NCI-H1930 (cell line): ENCODE measurements at regions not wholly inside any gene's neighbourhood (a gene's known extent, or its start where the extent isn't known, plus 50 kb on each side); places are given as distances from the start of the nearest gene placed in this dataset.
"Not testable (repeated sequence)": the region's sequence is repeated elsewhere in the genome, so short reads cannot be mapped to it uniquely, and the experiment has no call there.

Experiments used
- DNase-seq, 2 experiments: peaks; one replicate each; lab custom pipeline; 2025; lab: John Stamatoyannopoulos, UW

DNA sequence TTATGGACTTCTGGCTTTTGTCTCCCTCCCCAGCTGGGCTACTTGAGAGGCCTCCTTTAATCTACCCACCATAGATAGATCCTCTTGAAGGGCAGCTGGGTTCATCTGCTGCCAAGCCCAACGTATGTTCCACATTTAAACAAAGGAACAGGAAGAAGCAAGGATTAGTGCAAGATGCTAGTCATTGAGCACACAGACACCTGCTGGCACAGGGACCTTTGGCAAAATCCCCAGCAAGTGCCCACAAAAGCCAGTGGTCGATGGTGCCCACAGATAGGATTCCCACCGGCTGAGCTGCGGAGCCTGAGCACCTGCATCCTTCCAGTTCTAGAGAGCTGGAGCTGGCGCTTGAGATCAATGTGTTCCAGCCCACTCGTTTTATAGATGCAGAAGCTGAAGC, 57.7 kb upstream of the SHB start:
- no peak for DNase-seq

DNA sequence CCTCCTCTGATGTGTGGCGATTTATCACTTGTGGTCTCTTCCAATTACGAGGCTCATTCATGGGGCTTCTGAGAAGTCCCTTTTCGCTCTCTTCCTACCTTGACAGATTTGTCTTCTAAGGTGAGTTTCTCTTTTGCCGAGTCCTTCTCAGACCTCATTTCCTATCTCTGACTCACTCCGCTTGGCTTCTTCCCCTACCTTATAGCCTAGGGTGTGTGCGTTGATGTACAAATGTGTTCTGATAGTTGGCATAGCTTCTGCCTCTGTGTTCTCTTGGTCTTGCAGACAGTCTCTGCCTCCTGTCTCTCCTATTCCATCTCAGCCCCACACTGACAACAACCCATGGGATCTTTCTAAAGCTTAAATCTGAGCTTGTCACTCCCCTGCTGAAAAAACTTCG, 56.9 kb upstream of the SHB start:
- DNase-seq, result no peak

DNA sequence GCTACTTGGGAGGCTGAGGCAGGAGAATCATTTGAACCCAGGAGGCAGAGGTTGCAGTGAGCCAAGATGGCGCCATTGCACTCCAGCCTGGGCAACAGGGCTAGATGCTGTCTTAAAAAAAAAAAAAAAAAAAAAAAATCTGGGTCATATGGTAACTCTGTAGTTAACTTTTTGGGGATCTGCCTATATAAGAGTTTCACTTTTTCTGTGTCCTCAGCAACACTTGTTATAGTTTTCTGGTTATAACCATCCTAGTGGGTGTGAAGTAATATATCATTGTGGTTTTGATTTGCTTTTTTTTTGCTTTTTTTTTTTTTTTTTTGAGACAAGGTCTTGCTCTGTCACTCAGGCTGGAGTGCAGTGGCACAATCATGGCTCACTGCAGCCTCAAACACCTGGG, 54.3 kb upstream of the SHB start:
- DNase-seq, result not testable (repeated sequence)

DNA sequence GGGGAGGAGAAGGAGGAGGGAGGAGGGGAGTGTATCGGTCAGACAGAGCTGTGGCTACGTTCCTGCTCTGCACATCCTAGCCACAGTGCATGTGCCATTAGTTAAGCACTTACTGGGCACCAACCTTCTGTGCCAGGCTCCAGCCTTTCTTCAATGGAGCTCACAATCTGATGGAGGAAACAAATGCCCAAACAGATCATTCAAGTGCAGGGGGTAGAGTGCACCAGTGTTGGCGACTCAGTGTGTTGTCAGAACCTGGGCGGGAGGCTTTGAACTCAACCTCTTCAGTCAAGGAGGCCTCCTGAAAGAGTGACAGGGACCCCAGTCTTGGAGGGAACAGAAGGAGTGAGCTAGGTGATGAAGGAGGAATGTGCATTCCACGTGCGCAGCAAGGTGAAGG, 51.9 kb upstream of the SHB start:
- no peak for DNase-seq

DNA sequence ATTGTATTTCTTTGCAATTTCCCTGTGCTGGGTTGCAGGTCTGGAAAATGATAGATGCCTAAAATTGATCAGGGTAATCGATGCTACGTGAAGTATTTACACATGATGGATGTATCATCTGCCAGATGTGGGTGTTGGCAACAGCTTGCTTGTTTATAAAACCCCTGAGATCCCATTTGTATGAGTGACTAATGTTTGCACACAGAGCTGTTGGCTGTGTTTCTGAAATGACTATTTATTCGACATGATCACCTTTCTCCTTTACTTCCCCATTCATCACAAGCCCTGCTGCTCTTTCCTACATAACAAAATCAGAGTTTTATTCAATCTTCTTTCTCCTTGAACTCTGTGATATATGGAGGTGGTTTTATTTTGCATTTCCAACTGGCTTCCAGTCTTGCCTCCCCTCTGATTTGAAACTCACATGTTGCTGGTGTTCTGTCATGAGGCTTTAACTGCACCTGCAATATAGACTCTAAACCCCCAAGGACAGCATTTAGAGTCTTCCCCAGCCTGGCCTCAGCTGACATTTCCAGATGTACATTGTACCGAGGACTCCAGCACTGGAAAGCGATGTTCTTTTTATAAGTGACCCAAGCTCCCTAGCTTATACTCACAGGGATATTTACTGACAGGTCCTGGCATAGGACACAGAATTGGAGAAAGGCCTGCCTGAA, 50.7 kb upstream of the SHB start:
- DNase-seq, result peak in 1 of 2 experiments; percentile 40

DNA sequence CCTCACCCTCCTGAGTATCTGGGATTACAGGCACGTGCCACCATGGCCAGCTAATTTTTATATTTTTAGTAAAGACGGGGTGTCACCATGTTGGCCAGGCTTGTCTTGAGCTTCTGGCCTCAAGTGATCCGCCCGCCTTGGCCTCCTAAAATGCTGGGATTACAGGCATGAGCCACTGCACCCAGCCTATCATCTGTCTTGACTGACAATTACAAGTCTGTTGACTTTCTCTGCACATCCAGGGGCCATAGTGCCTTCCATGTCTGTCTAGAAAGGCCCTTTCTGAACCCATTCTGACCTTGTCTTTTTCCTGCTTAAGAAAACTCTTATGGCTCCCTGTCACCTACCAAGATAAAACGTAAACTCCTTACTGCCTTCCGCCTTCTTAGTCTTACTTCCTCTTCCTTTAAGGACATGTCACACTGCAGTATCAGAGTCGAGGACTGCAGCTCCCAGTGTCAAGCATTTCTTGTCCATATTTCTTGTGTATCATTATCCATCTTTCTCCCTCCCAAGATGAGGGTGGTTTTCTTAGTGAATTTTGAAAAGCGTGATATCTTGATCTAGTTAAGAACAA, 49.9 kb upstream of the SHB start:
- DNase-seq, result no peak
